ENCODE measurements at regions not wholly inside any gene's neighbourhood (a gene's known extent, or its start where the extent isn't known, plus 50 kb on each side); places are given as distances from the start of the nearest gene placed in this dataset.

GRCh38 chr5:175597718-175598117, 60.2 kb upstream of the HRH2 start:
- no peak for TF ChIP-seq CTCF (conservative IDR thresholded peaks at IDR 0.05; ENCODE audit: low read length)
- TF ChIP-seq EZH2phosphoT487 (IDR thresholded peaks at IDR 0.05; ENCODE audit: borderline replicate concordance, low read depth, low read length), result no peak

All from OCI-LY7 (cell line).